ENCODE measurements at regions not wholly inside any gene's neighbourhood (a gene's known extent, or its start where the extent isn't known, plus 50 kb on each side); places are given as distances from the start of the nearest gene placed in this dataset.

GRCh38 chr2:47264686-47265085, 88.4 kb upstream of the CALM2 start:
- DNase-seq, result no peak

- DNase-seq, result no peak
These were observed 87.8 kb upstream of the CALM2 start for GRCh38 chr2:47264143-47264542.

- DNase-seq, result no peak
These were observed 86.3 kb upstream of the CALM2 start for GRCh38 chr2:47262657-47263056.

GRCh38 chr2:47260971-47261370, 84.7 kb upstream of the CALM2 start:
- no peak for DNase-seq

- no peak for DNase-seq
These were observed 83.5 kb upstream of the CALM2 start for GRCh38 chr2:47259829-47260228.

GRCh38 chr2:47257946-47258348, 81.6 kb upstream of the CALM2 start:
- DNase-seq, result no peak

- DNase-seq, result no peak
These were observed 80.2 kb upstream of the CALM2 start for GRCh38 chr2:47256416-47257087.

GRCh38 chr2:47255794-47256193, 79.5 kb upstream of the CALM2 start:
- no peak for DNase-seq

GRCh38 chr2:47254464-47254863, 78.2 kb upstream of the CALM2 start:
- no peak for DNase-seq

GRCh38 chr2:47253447-47253846, 77.1 kb upstream of the CALM2 start:
- no peak for DNase-seq

- no peak for DNase-seq
These were observed 75.0 kb upstream of the CALM2 start for GRCh38 chr2:47251404-47251675.

GRCh38 chr2:47250586-47251403, 74.5 kb upstream of the CALM2 start:
- DNase-seq, result peak; percentile 29

- no peak for DNase-seq
These were observed 73.6 kb upstream of the CALM2 start for GRCh38 chr2:47249931-47250330.

- DNase-seq, result no peak
These were observed 73.0 kb upstream of the CALM2 start for GRCh38 chr2:47249157-47249900.

GRCh38 chr2:47243596-47244323, 67.4 kb upstream of the CALM2 start:
- DNase-seq, result no peak

GRCh38 chr2:47241715-47242114, 65.4 kb upstream of the CALM2 start:
- no peak for DNase-seq

- no peak for DNase-seq
These were observed 63.0 kb upstream of the CALM2 start for GRCh38 chr2:47239119-47239969.

- no peak for DNase-seq
These were observed 62.3 kb upstream of the CALM2 start for GRCh38 chr2:47238638-47239037.

- no peak for DNase-seq
These were observed 61.3 kb upstream of the CALM2 start for GRCh38 chr2:47237375-47238334.

GRCh38 chr2:47236503-47237215, 60.3 kb upstream of the CALM2 start:
- no peak for DNase-seq
